ENCODE measurements at regions not wholly inside any gene's neighbourhood (a gene's known extent, or its start where the extent isn't known, plus 50 kb on each side); places are given as distances from the start of the nearest gene placed in this dataset.
"Not testable (repeated sequence)": the region's sequence is repeated elsewhere in the genome, so short reads cannot be mapped to it uniquely, and the experiment has no call there.

DNA sequence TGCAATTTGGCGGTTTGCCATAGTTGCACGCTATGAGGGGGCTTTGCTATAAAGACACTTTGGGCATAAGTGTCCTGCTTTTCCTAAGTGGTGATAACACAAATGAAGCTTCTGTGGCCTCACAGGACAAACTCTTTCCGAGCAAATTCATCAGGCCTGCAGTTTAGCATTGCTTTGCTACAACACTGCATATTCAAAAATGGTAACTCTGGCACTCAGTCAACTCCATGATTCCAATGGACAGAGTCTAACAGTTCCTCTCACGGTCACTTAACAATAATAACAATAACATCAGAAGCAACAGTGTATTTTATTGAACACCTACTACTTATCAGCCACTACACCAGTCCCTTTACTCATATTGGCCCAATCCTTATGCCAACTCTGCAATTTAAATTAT lies 222.5 kb downstream of the FRK start:
- CTCF ChIA-PET, result interaction anchor here (0.6 to 2.1 kb wide), 2 partner anchors 9 to 53 kb away, joined by 3 to 7 read pairs; no protein-coding TSS in a partner anchor
- Mint-ChIP-seq H3K4me1 (ENCODE audit: low read depth) (no peaks in the 10 kb centered on the region), H3K27me3 (ENCODE audit: low read depth) (no peaks in the 10 kb centered on the region), H3K36me3 (ENCODE audit: low read depth) (no peaks in the 10 kb centered on the region), H3K27ac (no peak overlapping the region), H3K9me3 (ENCODE audit: insufficient read depth) (peaks cover 7% of the 10 kb centered on the region), H3K4me3 (no peak overlapping the region)
- no peak for DNase-seq
- POLR2A ChIA-PET, result no interaction called here
- no peak for ATAC-seq

DNA sequence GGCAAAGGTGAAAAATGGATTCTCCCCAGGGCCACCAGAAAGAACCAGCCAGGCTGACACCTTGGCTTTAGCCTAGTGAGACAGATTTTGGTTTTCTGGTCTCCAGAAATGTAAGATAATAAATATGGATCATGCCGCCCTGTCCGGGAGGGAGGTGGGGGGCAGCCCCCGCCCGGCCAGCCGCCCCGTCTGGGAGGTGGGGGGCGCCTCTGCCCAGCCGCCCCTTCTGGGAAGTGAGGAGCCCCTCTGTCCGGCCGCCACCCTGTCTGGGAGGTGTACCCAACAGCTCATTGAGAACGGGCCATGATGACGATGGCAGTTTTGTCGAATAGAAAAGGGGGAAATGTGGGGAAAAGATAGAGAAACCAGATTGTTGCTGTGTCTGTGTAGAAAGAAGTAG lies 224.3 kb downstream of the FRK start:
- POLR2A ChIA-PET; H3K4me3 Mint-ChIP-seq; H3K4me1 Mint-ChIP-seq (ENCODE audit: low read depth); CTCF ChIA-PET; H3K36me3 Mint-ChIP-seq (ENCODE audit: low read depth); ATAC-seq; DNase-seq; H3K9me3 Mint-ChIP-seq (ENCODE audit: insufficient read depth); H3K27ac Mint-ChIP-seq; H3K27me3 Mint-ChIP-seq (ENCODE audit: low read depth): not testable (repeated sequence)

DNA sequence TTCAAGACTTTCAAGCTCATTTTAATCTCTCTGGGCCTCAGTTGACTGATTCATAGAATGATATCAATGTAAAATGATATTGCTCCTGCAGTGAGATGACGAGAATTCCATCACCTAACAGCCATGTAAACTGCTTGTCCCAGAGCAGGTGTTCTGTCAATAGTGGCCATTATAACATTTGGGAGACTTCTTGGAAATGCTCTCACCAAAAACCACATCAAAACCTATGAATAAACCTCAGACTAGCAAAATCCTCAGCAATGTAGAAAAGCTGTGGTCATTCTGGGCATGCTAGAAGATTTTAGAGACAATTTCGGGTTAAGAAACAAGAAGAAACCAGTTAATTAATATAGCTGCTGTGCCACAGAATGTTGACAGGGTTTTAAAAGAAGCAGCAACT lies 225.4 kb downstream of the FRK start:
- no peak overlapping the region for H3K27ac Mint-ChIP-seq
- POLR2A ChIA-PET, result no interaction called here
- ATAC-seq, result no peak

DNA sequence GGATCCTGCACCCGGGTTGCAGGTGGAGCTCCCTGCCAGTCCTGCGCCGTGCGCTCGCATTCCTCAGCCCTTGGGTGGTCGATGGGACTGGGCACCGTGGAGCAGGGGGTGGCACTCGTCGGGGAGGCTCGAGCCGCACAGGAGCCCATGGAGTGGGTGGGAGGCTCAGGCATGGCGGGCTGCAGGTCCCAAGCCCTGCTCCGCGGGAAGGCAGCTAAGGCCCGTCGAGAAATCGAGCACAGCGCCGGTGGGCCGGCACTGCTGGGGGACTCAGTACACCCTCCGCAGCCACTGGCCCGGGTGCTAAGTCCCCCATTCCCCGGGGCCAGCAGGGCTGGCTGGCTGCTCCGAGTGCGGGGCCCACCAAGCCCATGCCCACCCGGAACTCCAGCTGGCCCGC lies 226.1 kb downstream of the FRK start:
- POLR2A ChIA-PET; H3K27ac Mint-ChIP-seq; H3K4me3 Mint-ChIP-seq; H3K9me3 Mint-ChIP-seq (ENCODE audit: insufficient read depth); H3K36me3 Mint-ChIP-seq (ENCODE audit: low read depth); H3K4me1 Mint-ChIP-seq (ENCODE audit: low read depth); DNase-seq; ATAC-seq; CTCF ChIA-PET; H3K27me3 Mint-ChIP-seq (ENCODE audit: low read depth): not testable (repeated sequence)

More for the DNA sequence above, 225.4 kb downstream of the FRK start:
- Mint-ChIP-seq H3K27me3 (ENCODE audit: low read depth) (no peaks in the 10 kb centered on the region), H3K36me3 (ENCODE audit: low read depth) (no peaks in the 10 kb centered on the region), H3K4me3 (no peak overlapping the region), H3K9me3 (ENCODE audit: insufficient read depth) (peaks cover 7% of the 10 kb centered on the region), H3K4me1 (ENCODE audit: low read depth) (no peaks in the 10 kb centered on the region)
- CTCF ChIA-PET, result no interaction called here
- DNase-seq, result no peak

DNA sequence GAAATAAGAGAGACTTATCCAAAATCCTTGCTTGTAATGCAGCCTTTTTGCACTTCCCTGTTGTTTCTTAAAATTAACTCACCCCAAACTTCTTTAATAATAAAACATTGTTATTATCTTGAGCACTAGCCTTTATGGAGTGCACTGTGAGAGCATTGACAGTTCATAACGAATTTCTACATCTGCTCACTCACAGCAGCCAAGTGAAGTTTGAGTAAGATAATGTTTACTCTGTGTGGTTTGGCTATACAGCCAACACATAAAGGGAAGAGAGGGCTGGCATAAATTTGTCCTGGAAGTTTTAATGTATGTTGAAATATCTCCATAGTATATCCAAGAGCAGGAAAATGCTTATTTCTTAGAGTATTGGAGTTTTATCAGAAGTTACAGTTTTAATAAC lies 227.9 kb downstream of the FRK start:
- CTCF ChIA-PET, result no interaction called here
- POLR2A ChIA-PET, result no interaction called here
- H3K27ac Mint-ChIP-seq, result no peak overlapping the region
- H3K9me3 Mint-ChIP-seq (ENCODE audit: insufficient read depth), result peaks cover 7% of the 10 kb centered on the region
- H3K4me1 Mint-ChIP-seq (ENCODE audit: low read depth), result no peaks in the 10 kb centered on the region
- DNase-seq, result no peak
- no peaks in the 10 kb centered on the region for H3K27me3 Mint-ChIP-seq (ENCODE audit: low read depth)
- H3K4me3 Mint-ChIP-seq, result no peak overlapping the region
- H3K36me3 Mint-ChIP-seq (ENCODE audit: low read depth), result no peaks in the 10 kb centered on the region
- no peak for ATAC-seq

DNA sequence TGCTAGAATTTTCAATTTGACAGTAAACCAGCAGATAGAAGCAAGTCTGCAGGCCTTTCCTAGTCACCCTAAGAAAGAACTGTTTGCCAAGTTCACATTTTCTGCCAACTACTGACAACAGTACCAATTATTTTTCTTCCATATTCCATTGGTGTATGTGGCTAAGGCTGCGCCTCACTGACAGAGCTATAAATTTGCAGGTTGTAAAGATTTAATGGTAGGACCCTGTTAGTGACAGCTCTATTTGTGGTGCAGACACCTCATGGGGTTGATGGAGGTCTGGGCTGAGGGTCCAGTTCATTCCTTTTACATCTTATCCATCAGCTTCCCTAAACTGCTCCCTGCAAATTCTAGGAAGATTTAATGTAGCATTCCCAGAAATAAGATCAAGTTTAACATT lies 228.5 kb downstream of the FRK start:
- no peaks in the 10 kb centered on the region for H3K27me3 Mint-ChIP-seq (ENCODE audit: low read depth)
- POLR2A ChIA-PET, result no interaction called here
- no peaks in the 10 kb centered on the region for H3K4me1 Mint-ChIP-seq (ENCODE audit: low read depth)
- CTCF ChIA-PET, result no interaction called here
- peaks cover 7% of the 10 kb centered on the region for H3K9me3 Mint-ChIP-seq (ENCODE audit: insufficient read depth)
- H3K36me3 Mint-ChIP-seq (ENCODE audit: low read depth), result no peaks in the 10 kb centered on the region
- no peak overlapping the region for H3K4me3 Mint-ChIP-seq
- no peak overlapping the region for H3K27ac Mint-ChIP-seq
- no peak for ATAC-seq
- DNase-seq, result no peak

DNA sequence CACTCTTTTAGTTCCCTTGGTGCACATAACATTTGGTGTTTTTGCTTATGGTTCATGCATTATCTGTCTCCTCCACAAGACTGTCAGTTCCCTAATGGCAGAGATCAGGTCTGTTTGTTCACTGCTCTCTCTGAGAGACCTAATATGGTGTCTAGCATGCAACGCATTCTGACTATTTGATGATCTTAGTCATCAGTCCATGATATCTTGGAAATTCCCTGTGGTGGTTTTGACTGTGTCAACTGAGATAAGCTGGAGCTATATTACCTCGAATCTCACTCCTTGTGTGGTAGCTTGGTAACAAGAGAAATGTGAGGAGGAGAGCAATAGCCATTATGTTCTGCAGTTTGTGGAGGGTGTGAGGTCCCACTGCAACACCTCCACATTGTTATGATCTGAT lies 229.8 kb downstream of the FRK start:
- Mint-ChIP-seq H3K4me3 (no peak overlapping the region), H3K27me3 (ENCODE audit: low read depth) (no peaks in the 10 kb centered on the region), H3K27ac (no peak overlapping the region), H3K36me3 (ENCODE audit: low read depth) (no peaks in the 10 kb centered on the region), H3K4me1 (ENCODE audit: low read depth) (no peaks in the 10 kb centered on the region), H3K9me3 (ENCODE audit: insufficient read depth) (peaks cover 4% of the 10 kb centered on the region)
- DNase-seq (no peak), ATAC-seq (no peak)
- ChIA-PET POLR2A (no interaction called here), CTCF (no interaction called here)

DNA sequence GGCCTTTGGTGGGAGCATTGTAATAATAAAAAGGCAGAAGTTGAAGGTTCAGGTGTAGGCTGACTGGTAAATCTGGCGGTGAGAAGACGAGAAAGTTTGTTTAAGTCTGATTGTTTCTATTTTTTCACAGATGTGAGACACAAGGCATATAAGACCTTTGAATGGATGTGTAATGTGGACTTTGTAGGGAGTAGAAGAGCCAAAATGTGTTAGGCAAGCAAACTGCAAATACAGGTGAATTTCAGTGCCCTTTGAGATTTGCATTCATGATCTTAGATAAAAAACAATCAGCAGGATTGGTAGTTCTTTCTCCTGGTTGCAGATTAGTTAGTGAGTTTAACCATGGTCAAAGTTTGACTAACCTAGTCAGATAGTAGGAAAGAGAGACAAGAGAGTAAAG lies 238.9 kb downstream of the FRK start:
- ATAC-seq, result no peak
- Mint-ChIP-seq H3K36me3 (ENCODE audit: low read depth) (no peaks in the 10 kb centered on the region), H3K27ac (no peak overlapping the region), H3K4me3 (no peak overlapping the region), H3K27me3 (ENCODE audit: low read depth) (no peaks in the 10 kb centered on the region), H3K9me3 (ENCODE audit: insufficient read depth) (no peaks in the 10 kb centered on the region), H3K4me1 (ENCODE audit: low read depth) (no peaks in the 10 kb centered on the region)
- POLR2A ChIA-PET, result no interaction called here
- CTCF ChIA-PET, result no interaction called here
- no peak for DNase-seq

DNA sequence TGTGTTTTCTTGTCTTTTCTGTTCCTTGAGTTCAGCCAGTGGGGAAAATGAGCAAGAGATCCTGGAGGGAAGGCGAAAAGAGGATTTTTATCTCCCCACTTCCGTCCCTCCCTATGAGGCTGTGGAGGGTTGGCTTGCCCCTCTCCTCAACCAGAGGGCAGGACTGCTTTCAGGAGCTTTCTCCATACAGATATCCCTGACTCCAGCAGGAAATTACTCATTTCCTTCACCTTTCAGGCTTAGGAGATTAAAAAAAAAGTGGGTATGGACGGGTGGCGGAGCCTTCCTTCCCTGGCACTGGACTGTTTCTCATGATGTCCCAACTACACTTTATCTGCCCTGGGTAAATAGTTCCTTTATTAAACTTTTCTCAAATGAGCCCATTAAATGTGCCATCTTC lies 241.2 kb downstream of the FRK start:
- no peaks in the 10 kb centered on the region for H3K4me1 Mint-ChIP-seq (ENCODE audit: low read depth)
- CTCF ChIA-PET, result no interaction called here
- no peaks in the 10 kb centered on the region for H3K27me3 Mint-ChIP-seq (ENCODE audit: low read depth)
- no peaks in the 10 kb centered on the region for H3K36me3 Mint-ChIP-seq (ENCODE audit: low read depth)
- H3K4me3 Mint-ChIP-seq, result no peak overlapping the region
- ATAC-seq, result no peak
- no peak for DNase-seq
- POLR2A ChIA-PET, result no interaction called here
- no peak overlapping the region for H3K27ac Mint-ChIP-seq
- no peaks in the 10 kb centered on the region for H3K9me3 Mint-ChIP-seq (ENCODE audit: insufficient read depth)

DNA sequence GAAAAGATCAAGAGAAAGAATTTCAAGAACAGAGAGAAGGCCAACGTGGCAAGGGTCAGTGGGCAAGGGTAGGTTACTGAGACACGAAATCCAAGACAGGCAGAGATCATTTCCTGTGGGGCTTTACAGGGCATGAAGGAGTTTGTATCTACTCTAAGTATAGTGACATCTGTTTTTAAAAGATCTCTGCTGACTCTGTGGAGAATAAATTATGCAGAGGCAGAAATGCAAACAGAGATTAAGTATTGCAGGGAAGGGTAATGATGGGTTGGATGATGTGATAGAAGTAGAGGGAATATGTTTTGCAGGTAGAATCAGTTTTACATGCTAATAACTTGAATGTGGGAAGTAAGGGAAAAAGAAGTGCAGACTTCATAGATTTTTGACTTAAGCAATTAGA lies 243.5 kb downstream of the FRK start:
- DNase-seq (no peak), ATAC-seq (no peak)
- POLR2A ChIA-PET, result no interaction called here
- Mint-ChIP-seq H3K4me3 (no peak overlapping the region), H3K27me3 (ENCODE audit: low read depth) (no peaks in the 10 kb centered on the region), H3K36me3 (ENCODE audit: low read depth) (no peaks in the 10 kb centered on the region), H3K27ac (no peak overlapping the region), H3K4me1 (ENCODE audit: low read depth) (no peaks in the 10 kb centered on the region), H3K9me3 (ENCODE audit: insufficient read depth) (no peaks in the 10 kb centered on the region)
- CTCF ChIA-PET, result no interaction called here

DNA sequence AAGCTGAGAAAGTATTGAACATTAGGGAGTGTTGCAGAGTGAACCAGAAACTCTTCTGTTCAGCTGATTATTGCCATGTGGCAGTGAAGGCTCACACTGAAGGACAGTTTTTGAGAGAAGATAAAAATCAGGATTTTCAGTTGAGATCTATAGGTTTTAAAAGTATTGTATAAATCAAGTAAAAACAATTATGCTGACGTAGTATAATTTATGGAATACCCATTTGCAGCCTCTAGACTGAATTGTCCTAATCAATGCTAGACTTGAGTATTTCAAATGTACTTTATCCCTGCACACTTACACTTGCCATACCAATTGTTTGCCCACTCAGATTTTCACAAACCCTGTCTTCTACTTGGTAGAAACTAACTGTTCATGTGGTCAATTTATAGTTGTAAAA lies 245.8 kb downstream of the FRK start:
- no peak for ATAC-seq
- POLR2A ChIA-PET, result no interaction called here
- H3K27me3 Mint-ChIP-seq (ENCODE audit: low read depth), result no peaks in the 10 kb centered on the region

DNA sequence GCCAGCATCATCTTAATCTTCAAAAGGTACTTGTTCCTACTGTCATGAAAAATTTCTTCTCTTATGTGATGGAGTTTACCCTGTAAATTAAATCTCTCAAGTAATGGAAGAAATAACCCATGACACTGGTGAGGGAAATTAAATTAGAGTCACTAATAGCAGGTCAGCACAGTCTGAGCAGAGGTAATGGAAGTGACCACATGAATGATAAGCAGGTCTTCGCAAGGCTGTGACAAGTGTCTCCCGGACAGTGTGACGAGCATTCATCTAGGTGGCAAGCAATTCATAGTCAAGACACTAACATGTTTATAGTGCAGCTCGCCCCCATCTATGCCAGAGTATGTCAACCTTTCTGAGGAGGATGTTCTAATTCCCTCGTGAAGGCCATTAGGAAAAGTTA lies 249.2 kb downstream of the FRK start:
- ChIA-PET CTCF (no interaction called here), POLR2A (no interaction called here)
- no peaks in the 10 kb centered on the region for H3K36me3 Mint-ChIP-seq (ENCODE audit: low read depth)
- DNase-seq (no peak), ATAC-seq (no peak)
- H3K27me3 Mint-ChIP-seq (ENCODE audit: low read depth), result no peaks in the 10 kb centered on the region
- H3K27ac Mint-ChIP-seq, result no peak overlapping the region
- H3K4me1 Mint-ChIP-seq (ENCODE audit: low read depth), result no peaks in the 10 kb centered on the region
- no peaks in the 10 kb centered on the region for H3K9me3 Mint-ChIP-seq (ENCODE audit: insufficient read depth)
- H3K4me3 Mint-ChIP-seq, result no peak overlapping the region

More for the DNA sequence above, 245.8 kb downstream of the FRK start:
- Mint-ChIP-seq H3K36me3 (ENCODE audit: low read depth) (no peaks in the 10 kb centered on the region), H3K9me3 (ENCODE audit: insufficient read depth) (no peaks in the 10 kb centered on the region), H3K4me1 (ENCODE audit: low read depth) (no peaks in the 10 kb centered on the region), H3K4me3 (no peak overlapping the region), H3K27ac (no peak overlapping the region)
- CTCF ChIA-PET, result no interaction called here
- no peak for DNase-seq

DNA sequence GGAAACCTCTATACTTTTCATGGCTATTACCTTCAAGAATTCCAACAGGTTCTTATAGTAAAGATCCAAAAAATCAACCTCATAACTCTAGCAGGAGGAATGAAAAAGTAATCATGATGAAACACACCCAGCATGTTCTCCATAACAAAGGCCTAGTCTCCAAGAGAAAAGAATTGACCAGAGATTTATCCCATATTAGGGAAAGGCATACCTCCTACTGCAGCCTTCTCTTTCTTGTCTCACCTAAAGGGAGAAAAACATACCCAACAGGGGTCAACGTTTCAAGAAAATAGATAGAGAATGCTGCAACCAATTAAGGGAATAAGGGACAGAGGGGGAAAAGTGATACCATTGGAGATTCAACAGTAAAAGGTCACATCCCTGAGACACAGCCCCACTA lies 262.5 kb downstream of the FRK start:
- H3K4me3 Mint-ChIP-seq, result no peak overlapping the region
- H3K4me1 Mint-ChIP-seq (ENCODE audit: low read depth), result no peaks in the 10 kb centered on the region
- H3K36me3 Mint-ChIP-seq (ENCODE audit: low read depth), result no peaks in the 10 kb centered on the region
- DNase-seq (no peak), ATAC-seq (no peak)
- ChIA-PET CTCF (no interaction called here), POLR2A (no interaction called here)
- H3K27ac Mint-ChIP-seq, result no peak overlapping the region
- no peaks in the 10 kb centered on the region for H3K9me3 Mint-ChIP-seq (ENCODE audit: insufficient read depth)
- H3K27me3 Mint-ChIP-seq (ENCODE audit: low read depth), result no peaks in the 10 kb centered on the region

DNA sequence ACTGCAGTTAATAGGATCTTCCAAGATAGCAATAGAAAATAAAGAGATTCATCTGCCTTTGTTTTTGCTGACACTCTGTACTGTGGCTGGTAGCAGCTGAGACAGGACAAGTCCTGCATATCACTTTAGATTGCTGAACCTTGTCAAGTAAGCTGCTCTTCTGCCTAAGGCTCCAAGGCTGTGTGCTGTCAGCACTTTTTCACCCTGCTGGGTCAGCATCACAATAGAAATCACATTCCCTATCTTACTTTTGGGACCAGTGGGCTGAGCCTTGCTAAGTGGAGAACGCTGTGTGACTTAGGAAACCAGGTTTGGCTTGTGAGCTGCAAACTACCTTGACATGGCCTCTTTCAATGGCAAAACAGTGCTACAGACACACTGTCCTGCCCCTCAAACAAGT lies 263.9 kb downstream of the FRK start:
- ChIA-PET POLR2A (no interaction called here), CTCF (no interaction called here)
- DNase-seq, result no peak
- ATAC-seq, result no peak
- Mint-ChIP-seq H3K9me3 (ENCODE audit: insufficient read depth) (no peaks in the 10 kb centered on the region), H3K4me1 (ENCODE audit: low read depth) (no peaks in the 10 kb centered on the region), H3K27me3 (ENCODE audit: low read depth) (no peaks in the 10 kb centered on the region), H3K27ac (no peak overlapping the region), H3K4me3 (no peak overlapping the region), H3K36me3 (ENCODE audit: low read depth) (no peaks in the 10 kb centered on the region)

Data from activated CD8-positive, alpha-beta T cell treated with anti-CD3 and anti-CD28 coated beads, Interleukin-2, amount 10 ng/mL, durations not matched to agents 7 days and 5 days (primary cell).